22Rv1 (cell line): ENCODE measurements at regions not wholly inside any gene's neighbourhood (a gene's known extent, or its start where the extent isn't known, plus 50 kb on each side); places are given as distances from the start of the nearest gene placed in this dataset.
A peak's percentile ranks its signal among the peaks of the same experiment; 100 is the strongest.
"Not testable (repeated sequence)": the region's sequence is repeated elsewhere in the genome, so short reads cannot be mapped to it uniquely, and the experiment has no call there.

Experiments
- H3K27ac ChIP-seq: fragments of 450-650 bp; 2 replicates; pipeline ENCODE4 v1.5.1; 2017
- CTCF ChIP-seq: fragments of 450-650 bp; IDR thresholded peaks from 2 replicates; pipeline ENCODE4 v1.5.1; 2017; ENCODE audit warnings: mild to moderate bottlenecking
- ZFX ChIP-seq: fragments of 450-650 bp; IDR thresholded peaks from 2 replicates; pipeline ENCODE4 v1.6.1; 2017; ENCODE audit warnings: antibody characterized with exemption, borderline replicate concordance

- TF ChIP-seq ZFX (no peak), CTCF (no peak)
Observed at GRCh38 chr13:88801361-88801760, 1130.2 kb downstream of the SLITRK5 start.

DNA sequence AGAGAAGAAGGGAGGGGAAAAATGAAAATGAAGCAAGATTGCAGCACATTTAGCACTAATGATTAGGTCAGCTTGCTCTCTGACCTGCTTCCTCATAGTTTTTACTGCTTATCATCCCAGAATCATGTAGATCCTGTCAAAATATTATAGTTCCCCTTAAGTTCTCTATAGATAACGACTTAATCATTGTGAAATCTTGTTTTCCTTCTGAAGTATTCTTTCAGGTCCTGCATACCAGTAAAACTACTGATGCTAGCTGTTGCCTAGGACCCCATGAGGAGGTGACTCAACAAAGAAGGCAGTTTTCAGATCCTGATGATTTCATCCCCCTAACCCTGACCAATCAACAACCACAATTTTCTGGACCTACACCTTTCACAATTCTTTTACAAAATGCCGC is 1131.7 kb downstream of the SLITRK5 start:
- TF ChIP-seq ZFX (no peak), CTCF (no peak)
- no peak overlapping the region for H3K27ac ChIP-seq

More at GRCh38 chr13:88801361-88801760, 1130.2 kb downstream of the SLITRK5 start:
- no peak overlapping the region for H3K27ac ChIP-seq

GRCh38 chr13:88806438-88806837 is 1135.3 kb downstream of the SLITRK5 start:
- peak overlapping the region; percentile 19; the same call in 1 of the 2 replicates for H3K27ac ChIP-seq
- TF ChIP-seq ZFX, result no peak
- no peak for TF ChIP-seq CTCF

- TF ChIP-seq CTCF, result no peak
- TF ChIP-seq ZFX, result no peak
- no peak overlapping the region for H3K27ac ChIP-seq
Observed at GRCh38 chr13:88817560-88817959, 1146.4 kb downstream of the SLITRK5 start.

DNA sequence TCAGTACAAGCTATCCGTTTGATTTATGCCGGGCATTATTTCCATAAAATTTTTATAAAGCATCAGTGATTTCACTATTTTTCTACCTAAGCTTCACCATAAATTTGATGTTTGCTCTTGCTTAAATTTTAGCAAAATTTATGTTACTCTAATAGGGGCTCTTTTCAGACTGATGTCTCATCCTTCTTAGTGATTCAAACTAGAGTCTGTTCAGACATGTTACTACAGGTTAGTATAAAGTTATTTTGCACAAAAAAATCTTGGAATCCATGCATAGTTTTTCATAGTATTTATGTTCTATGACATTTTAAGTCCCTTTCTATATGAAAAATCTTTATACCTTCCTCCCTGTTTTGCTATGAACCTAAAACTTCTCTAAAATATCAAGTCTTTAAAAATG is 1151.9 kb downstream of the SLITRK5 start:
- H3K27ac ChIP-seq, result no peak overlapping the region
- TF ChIP-seq ZFX (no peak), CTCF (no peak)

GRCh38 chr13:88824218-88824617 is 1153.0 kb downstream of the SLITRK5 start:
- H3K27ac ChIP-seq, result no peak overlapping the region
- TF ChIP-seq CTCF (no peak), ZFX (no peak)

DNA sequence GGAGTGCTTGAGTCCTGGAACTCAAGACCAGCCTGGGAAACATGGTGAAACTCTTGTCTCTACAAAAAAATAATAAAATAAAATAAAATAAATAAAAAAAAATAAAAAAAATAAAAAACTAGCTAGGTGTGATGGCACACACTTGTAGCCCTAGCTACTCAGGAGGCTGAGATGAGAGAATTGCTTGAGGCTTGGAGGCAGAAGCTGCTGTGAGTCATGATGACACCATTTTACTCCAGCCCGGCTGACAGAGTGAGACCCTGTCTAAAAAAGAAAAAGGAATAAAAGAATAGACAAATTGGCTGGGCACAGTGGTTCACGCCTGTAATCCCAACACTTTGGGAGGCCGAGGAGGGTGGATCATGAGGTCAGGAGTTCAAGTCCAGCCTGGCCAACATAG is 1168.9 kb downstream of the SLITRK5 start:
- no peak overlapping the region for H3K27ac ChIP-seq
- TF ChIP-seq CTCF, result no peak
- no peak for TF ChIP-seq ZFX

- not testable (repeated sequence) for H3K27ac ChIP-seq
Observed at GRCh38 chr13:88852293-88852692, 1181.1 kb downstream of the SLITRK5 start.
